ENCODE measurements at regions not wholly inside any gene's neighbourhood (a gene's known extent, or its start where the extent isn't known, plus 50 kb on each side); places are given as distances from the start of the nearest gene placed in this dataset.

DNA sequence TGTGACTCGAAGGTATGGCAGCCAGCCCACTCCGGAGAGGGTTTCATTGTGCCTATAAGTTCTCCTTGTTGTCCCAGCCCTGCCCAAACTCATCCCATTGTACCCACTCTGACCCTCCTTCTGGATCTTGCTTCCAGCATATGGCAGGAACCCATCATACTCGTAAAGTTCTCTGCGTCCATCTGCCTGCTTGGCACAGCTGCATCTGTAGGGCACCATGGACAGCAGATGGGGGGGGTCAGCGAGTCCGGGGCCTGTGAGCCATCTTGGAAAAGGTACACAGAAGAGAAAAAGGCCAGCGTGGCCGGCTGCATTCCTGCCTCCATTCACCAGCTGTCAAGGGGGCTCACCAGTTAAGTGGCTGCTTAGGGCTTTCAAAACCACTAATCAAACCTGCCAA, 94.9 kb upstream of the IGSF21 start:
- TF ChIP-seq, protein P1, sequence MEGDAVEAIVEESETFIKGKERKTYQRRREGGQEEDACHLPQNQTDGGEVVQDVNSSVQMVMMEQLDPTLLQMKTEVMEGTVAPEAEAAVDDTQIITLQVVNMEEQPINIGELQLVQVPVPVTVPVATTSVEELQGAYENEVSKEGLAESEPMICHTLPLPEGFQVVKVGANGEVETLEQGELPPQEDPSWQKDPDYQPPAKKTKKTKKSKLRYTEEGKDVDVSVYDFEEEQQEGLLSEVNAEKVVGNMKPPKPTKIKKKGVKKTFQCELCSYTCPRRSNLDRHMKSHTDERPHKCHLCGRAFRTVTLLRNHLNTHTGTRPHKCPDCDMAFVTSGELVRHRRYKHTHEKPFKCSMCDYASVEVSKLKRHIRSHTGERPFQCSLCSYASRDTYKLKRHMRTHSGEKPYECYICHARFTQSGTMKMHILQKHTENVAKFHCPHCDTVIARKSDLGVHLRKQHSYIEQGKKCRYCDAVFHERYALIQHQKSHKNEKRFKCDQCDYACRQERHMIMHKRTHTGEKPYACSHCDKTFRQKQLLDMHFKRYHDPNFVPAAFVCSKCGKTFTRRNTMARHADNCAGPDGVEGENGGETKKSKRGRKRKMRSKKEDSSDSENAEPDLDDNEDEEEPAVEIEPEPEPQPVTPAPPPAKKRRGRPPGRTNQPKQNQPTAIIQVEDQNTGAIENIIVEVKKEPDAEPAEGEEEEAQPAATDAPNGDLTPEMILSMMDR (IDR thresholded peaks at IDR 0.05; ENCODE audit: low read depth, low read length, missing control alignments) = no peak
- no peak for DNase-seq (ENCODE audit: low read depth)
- no peak overlapping the region for H3K4me3 ChIP-seq (ENCODE audit: low read depth, low read length)

DNA sequence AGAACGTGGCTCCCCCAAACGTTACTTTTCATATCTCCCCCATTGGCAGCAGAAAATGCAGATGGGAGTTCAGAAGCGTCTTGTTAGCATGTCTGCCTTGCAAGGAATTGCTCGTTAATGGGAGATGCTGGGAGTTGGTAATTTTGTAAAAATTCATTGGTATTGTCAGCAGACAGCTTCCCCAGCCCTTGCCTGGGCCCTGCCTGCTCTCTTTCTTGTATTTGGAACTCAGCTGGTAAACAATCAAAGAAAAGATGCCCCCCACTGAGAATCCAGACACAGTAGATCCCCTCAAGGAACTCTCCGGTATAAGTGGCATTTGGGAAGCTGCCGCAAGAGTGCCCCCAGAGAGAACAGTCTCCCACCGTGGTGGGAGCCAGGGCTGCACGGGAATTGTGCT, 94.4 kb upstream of the IGSF21 start:
- no peak for DNase-seq (ENCODE audit: low read depth)
- H3K4me3 ChIP-seq (ENCODE audit: low read depth, low read length) = no peak overlapping the region
- TF ChIP-seq, protein P1 (IDR thresholded peaks at IDR 0.05; ENCODE audit: low read depth, low read length, missing control alignments) = no peak

DNA sequence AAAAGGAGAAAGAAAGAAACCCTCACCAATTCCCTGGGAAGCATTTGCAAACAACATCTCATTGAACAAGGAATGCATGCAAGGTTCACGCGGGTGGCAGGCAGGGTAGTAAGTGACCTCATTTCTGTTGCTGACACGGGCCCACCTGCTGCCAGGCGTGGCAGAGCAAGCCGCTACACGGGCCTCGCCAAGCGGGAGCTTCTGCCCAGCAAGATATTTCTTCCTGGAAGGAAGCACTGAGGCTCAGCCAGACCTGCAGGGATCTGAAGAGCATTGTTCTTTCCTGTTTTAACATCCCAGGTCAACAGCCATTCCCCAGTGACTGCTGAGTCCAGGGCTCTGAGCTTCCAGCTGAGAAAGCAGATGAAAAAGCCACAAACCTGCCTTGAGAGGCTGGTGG, 91.9 kb upstream of the IGSF21 start:
- no peak overlapping the region for H3K4me3 ChIP-seq (ENCODE audit: low read depth, low read length)
- DNase-seq (ENCODE audit: low read depth) = no peak
- TF ChIP-seq, protein P1 (IDR thresholded peaks at IDR 0.05; ENCODE audit: low read depth, low read length, missing control alignments) = no peak

DNA sequence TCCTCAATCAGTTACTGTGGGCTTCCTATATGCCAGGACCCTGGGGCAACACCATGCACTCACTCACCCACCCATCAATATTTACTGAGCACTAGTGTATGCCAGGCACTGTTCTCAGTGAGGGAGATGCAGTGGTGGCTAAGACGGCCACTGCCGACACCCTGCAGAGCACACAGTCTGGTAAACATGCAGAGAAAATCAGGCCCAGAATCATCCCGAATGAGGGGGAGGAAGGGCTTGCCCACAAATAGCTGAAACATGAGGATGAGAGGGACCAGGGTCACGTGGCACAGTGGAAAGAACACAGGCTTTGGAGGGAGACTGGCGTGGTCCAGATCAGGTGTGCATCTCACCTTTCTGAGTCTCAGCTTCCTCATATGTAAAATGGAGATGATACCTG, 89.2 kb upstream of the IGSF21 start:
- TF ChIP-seq, protein P1 (IDR thresholded peaks at IDR 0.05; ENCODE audit: low read depth, low read length, missing control alignments) = no peak
- DNase-seq (ENCODE audit: low read depth) = no peak
- H3K4me3 ChIP-seq (ENCODE audit: low read depth, low read length) = no peak overlapping the region

DNA sequence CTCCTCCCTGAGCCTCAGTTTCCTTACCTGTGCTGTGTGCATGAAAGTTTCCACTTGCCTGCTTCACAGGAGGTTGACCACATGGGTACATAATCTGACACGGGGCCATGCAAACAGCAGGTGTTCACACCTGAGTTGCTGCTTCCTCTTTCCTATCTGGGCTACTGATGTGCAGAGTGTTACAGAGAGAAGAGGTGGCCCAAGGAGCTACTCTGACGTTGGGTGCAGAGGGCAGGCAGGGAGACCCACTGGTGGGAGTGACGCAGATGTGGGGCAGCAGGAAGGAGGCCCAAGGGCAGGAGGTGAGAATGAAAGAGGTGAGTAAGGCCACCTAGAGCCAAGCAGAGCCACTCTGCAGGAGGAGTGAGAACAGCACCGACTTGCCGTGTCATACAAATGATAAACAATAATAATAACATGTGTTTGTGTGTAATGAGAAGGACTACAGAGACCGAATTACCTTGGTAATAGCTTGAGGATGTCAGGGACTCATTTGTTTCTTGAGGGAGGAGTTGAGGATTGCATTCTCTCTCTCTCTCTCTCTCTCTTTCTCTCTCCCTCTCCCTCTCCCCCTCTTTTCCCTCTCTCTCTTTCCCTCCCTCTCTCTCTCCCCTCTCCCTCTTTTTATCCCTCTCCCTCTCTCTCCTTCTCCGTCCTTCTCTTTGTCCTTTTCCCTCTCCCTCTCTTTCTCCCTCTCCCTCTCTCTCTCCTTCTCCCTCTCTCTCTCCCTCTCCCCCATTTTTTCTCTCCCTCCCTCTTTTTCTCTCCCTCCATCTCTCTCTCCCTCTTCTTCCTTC, 87.4 kb upstream of the IGSF21 start:
- H3K4me3 ChIP-seq (ENCODE audit: low read depth, low read length) = no peak overlapping the region
- TF ChIP-seq, protein P1 (IDR thresholded peaks at IDR 0.05; ENCODE audit: low read depth, low read length, missing control alignments) = no peak
- no peak for DNase-seq (ENCODE audit: low read depth)

DNA sequence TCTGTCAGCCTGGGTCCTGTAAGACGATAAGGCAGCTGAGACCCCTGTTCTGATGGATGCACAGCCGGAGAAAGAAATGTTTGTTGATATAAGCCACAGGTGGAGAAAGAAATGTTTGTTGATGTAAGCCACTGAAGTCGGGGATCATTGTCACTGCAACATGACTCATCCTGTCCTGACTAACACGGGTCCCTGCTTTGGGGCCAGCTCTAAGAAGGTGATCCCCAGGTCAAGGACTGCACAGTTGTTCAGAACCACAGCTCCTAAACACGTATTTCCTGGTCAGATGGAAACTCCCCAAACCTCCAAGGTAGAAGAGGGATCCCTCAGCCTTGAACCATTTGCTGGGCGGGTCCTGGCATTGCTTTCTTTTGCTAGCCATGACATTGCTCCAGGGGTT, 86.4 kb upstream of the IGSF21 start:
- no peak for DNase-seq (ENCODE audit: low read depth)
- no peak overlapping the region for H3K4me3 ChIP-seq (ENCODE audit: low read depth, low read length)
- TF ChIP-seq, protein P1 (IDR thresholded peaks at IDR 0.05; ENCODE audit: low read depth, low read length, missing control alignments) = no peak

All from GM12864 (cell line).